OCI-LY7 (cell line): ENCODE measurements at regions not wholly inside any gene's neighbourhood (a gene's known extent, or its start where the extent isn't known, plus 50 kb on each side); places are given as distances from the start of the nearest gene placed in this dataset.

Experiments
- BruUV-seq: library from RNA; stranded (reverse); fragments of 400-500 nt; replicated peaks from 2 replicates; lab custom pipeline; 2021; lab: Mats Ljungman, UMichigan
- CTCF ChIA-PET: fragments of 300-600 bp; sonication (Branson Sonifier 250); formaldehyde crosslinking; loops from one replicate; lab custom pipeline; 2022; ENCODE audit warnings: antibody characterized with exemption; ENCODE audit not compliant: unreplicated experiment; lab: Charles Lee
- POLR2A ChIA-PET: fragments of 300-600 bp; sonication (Branson Sonifier 250); formaldehyde crosslinking; loops from one replicate; lab custom pipeline; 2022; ENCODE audit warnings: antibody characterized with exemption; lab: Charles Lee
- DNase-seq: peaks from one replicate; pipeline ENCODE4 v3.0.0-alpha.2; 2015; ENCODE audit warnings: low spot score
- H2AFZ ChIP-seq: fragments of 200-600 bp; sonication (generic), shearing (Covaris generic); 2 replicates; pipeline ENCODE4 v1.6.1; 2014; ENCODE audit warnings: mild to moderate bottlenecking, antibody characterized with exemption, low read length, moderate library complexity
- H3K27ac ChIP-seq: fragments of 200-600 bp; sonication (generic); 2 replicates; pipeline ENCODE4 v1.5.1; 2014; ENCODE audit warnings: mixed run types, low read depth, mild to moderate bottlenecking, moderate library complexity, low read length, inconsistent platforms; ENCODE audit not compliant: poor library complexity, severe bottlenecking
- H3K36me3 ChIP-seq: fragments of 200-600 bp; sonication (generic); 2 replicates; pipeline ENCODE4 v1.6.1; 2014; ENCODE audit warnings: mild to moderate bottlenecking, antibody characterized with exemption, low read length, moderate library complexity, mixed read lengths; ENCODE audit not compliant: insufficient read depth
- H3K4me1 ChIP-seq: fragments of 200-600 bp; sonication (generic); 2 replicates; pipeline ENCODE4 v1.5.1; 2014; ENCODE audit warnings: mild to moderate bottlenecking, low read length; ENCODE audit not compliant: insufficient read depth, poor library complexity, severe bottlenecking
- H3K4me2 ChIP-seq: fragments of 200-600 bp; sonication (generic); 2 replicates; pipeline ENCODE4 v1.6.1; 2014; ENCODE audit warnings: mild to moderate bottlenecking, low read length
- H3K4me3 ChIP-seq: fragments of 200-600 bp; sonication (generic); 2 replicates; pipeline ENCODE4 v1.5.1; 2014; ENCODE audit warnings: mild to moderate bottlenecking, low read depth, low read length; ENCODE audit not compliant: poor library complexity, severe bottlenecking
- H3K79me2 ChIP-seq: fragments of 200-600 bp; sonication (generic); 2 replicates; pipeline ENCODE4 v1.6.1; 2016; ENCODE audit warnings: low read depth, mild to moderate bottlenecking, low read length, moderate library complexity, mixed read lengths; ENCODE audit not compliant: insufficient read depth
- H3K9me2 ChIP-seq: fragments of 200-600 bp; sonication (generic); 2 replicates; pipeline ENCODE4 v1.6.1; 2016; ENCODE audit warnings: mild to moderate bottlenecking, low read length, mixed read lengths; ENCODE audit not compliant: insufficient read depth
- H3K9me3 ChIP-seq: fragments of 200-600 bp; sonication (generic); 2 replicates; pipeline ENCODE4 v1.6.1; 2014; ENCODE audit warnings: mild to moderate bottlenecking, mixed run types, low read length, mixed read lengths
- H4K20me1 ChIP-seq: fragments of 200-600 bp; sonication (generic); 2 replicates; pipeline ENCODE4 v1.6.1; 2014; ENCODE audit warnings: mild to moderate bottlenecking, antibody characterized with exemption, low read length, moderate library complexity, mixed read lengths; ENCODE audit not compliant: insufficient read depth
- CTCF ChIP-seq: fragments of 200-600 bp; sonication (generic); conservative IDR thresholded peaks from 2 replicates; pipeline ENCODE4 v1.5.1; 2014; ENCODE audit warnings: mild to moderate bottlenecking, antibody characterized with exemption, low read length, moderate library complexity, mixed read lengths
- EZH2phosphoT487 ChIP-seq: fragments of 200-600 bp; sonication (generic); IDR thresholded peaks from 2 replicates; pipeline ENCODE4 v1.6.1; 2018; ENCODE audit warnings: low read depth, borderline replicate concordance, mild to moderate bottlenecking, mixed run types, antibody characterized with exemption, low read length, moderate library complexity, mixed read lengths
- intact Hi-C: fragments of 100-400 bp; cut with micrococcal nuclease; formaldehyde crosslinking; loops from one replicate; pipeline ENCODE4 v1.10.0; 2022; ENCODE audit not compliant: unreplicated experiment

GRCh38 chr2:84327645-84328249, 131.3 kb downstream of the SUCLG1 start:
- H2AFZ ChIP-seq = no peak overlapping the region
- H3K36me3 ChIP-seq = no peaks in the 10 kb centered on the region
- no peak for TF ChIP-seq EZH2phosphoT487
- no peak for TF ChIP-seq CTCF
- DNase-seq = no peak
- no peak overlapping the region for H3K27ac ChIP-seq
- CTCF ChIA-PET = interaction anchor here (1.7 kb wide), 1 partner anchor 13 kb away, joined by 4 read pairs; no protein-coding TSS in a partner anchor
- H4K20me1 ChIP-seq = no peaks in the 10 kb centered on the region
- H3K4me1 ChIP-seq = no peaks in the 10 kb centered on the region
- H3K4me2 ChIP-seq = no peak overlapping the region
- POLR2A ChIA-PET = interaction anchor here (1.1 kb wide), 1 partner anchor 10 kb away, joined by 3 read pairs; no protein-coding TSS in a partner anchor
- intact Hi-C loops = no loop called here
- no peaks in the 10 kb centered on the region for H3K79me2 ChIP-seq
- no peaks in the 10 kb centered on the region for H3K9me3 ChIP-seq
- H3K9me2 ChIP-seq = no peaks in the 10 kb centered on the region
- no TSS peak for BruUV-seq
- H3K4me3 ChIP-seq = no peak overlapping the region

GRCh38 chr2:84326831-84327432, 132.1 kb downstream of the SUCLG1 start:
- BruUV-seq = no TSS peak
- H3K27ac ChIP-seq = no peak overlapping the region
- H3K4me3 ChIP-seq = no peak overlapping the region
- no peak for DNase-seq
- no peaks in the 10 kb centered on the region for H4K20me1 ChIP-seq
- no peaks in the 10 kb centered on the region for H3K9me3 ChIP-seq
- ChIA-PET CTCF (interaction anchor here (1.7 kb wide), 1 partner anchor 12 kb away, joined by 4 read pairs; no protein-coding TSS in a partner anchor), POLR2A (interaction anchor here (1.3 kb wide), 1 partner anchor 22 kb away, joined by 4 read pairs; no protein-coding TSS in a partner anchor)
- H2AFZ ChIP-seq = no peak overlapping the region
- H3K9me2 ChIP-seq = no peaks in the 10 kb centered on the region
- intact Hi-C loops = no loop called here
- no peak for TF ChIP-seq CTCF
- no peak for TF ChIP-seq EZH2phosphoT487
- H3K4me1 ChIP-seq = no peaks in the 10 kb centered on the region
- H3K36me3 ChIP-seq = no peaks in the 10 kb centered on the region
- H3K79me2 ChIP-seq = no peaks in the 10 kb centered on the region
- no peak overlapping the region for H3K4me2 ChIP-seq

- Histone ChIP-seq H3K4me1 (no peaks in the 10 kb centered on the region), H3K79me2 (no peaks in the 10 kb centered on the region), H3K9me2 (no peaks in the 10 kb centered on the region), H3K27ac (no peak overlapping the region), H2AFZ (no peak overlapping the region), H3K4me2 (no peak overlapping the region), H4K20me1 (no peaks in the 10 kb centered on the region), H3K36me3 (no peaks in the 10 kb centered on the region), H3K4me3 (no peak overlapping the region), H3K9me3 (no peaks in the 10 kb centered on the region)
- intact Hi-C loops = no loop called here
- no peak for DNase-seq
- POLR2A ChIA-PET = no interaction called here
- no TSS peak for BruUV-seq
- CTCF ChIA-PET = no interaction called here
- no peak for TF ChIP-seq EZH2phosphoT487
- TF ChIP-seq CTCF = no peak
These were observed 135.2 kb downstream of the SUCLG1 start for GRCh38 chr2:84323890-84324289.
